HG03342 (cell line): ENCODE measurements at regions not wholly inside any gene's neighbourhood (a gene's known extent, or its start where the extent isn't known, plus 50 kb on each side); places are given as distances from the start of the nearest gene placed in this dataset.

Source experiments
- ATAC-seq: cut with Tn5 transposase; IDR thresholded peaks from one replicate; pipeline ENCODE4 v1.9.1; 2021; ENCODE audit warnings: mild to moderate bottlenecking, moderate library complexity; ENCODE audit not compliant: unreplicated experiment

- no peak for ATAC-seq
These were observed 72.1 kb upstream of the STK32A start for GRCh38 chr5:147162740-147163139.

GRCh38 chr5:147167529-147167928 lies 67.3 kb upstream of the STK32A start:
- no peak for ATAC-seq

- ATAC-seq, result no peak
These were observed 66.1 kb upstream of the STK32A start for GRCh38 chr5:147168578-147169327.

- ATAC-seq, result peak; percentile 56
These were observed 65.4 kb upstream of the STK32A start for GRCh38 chr5:147169399-147169798.

GRCh38 chr5:147169901-147170300 lies 64.9 kb upstream of the STK32A start:
- ATAC-seq, result peak; percentile 17

- peak; percentile 71 for ATAC-seq
These were observed 64.2 kb upstream of the STK32A start for GRCh38 chr5:147170603-147171002.

DNA sequence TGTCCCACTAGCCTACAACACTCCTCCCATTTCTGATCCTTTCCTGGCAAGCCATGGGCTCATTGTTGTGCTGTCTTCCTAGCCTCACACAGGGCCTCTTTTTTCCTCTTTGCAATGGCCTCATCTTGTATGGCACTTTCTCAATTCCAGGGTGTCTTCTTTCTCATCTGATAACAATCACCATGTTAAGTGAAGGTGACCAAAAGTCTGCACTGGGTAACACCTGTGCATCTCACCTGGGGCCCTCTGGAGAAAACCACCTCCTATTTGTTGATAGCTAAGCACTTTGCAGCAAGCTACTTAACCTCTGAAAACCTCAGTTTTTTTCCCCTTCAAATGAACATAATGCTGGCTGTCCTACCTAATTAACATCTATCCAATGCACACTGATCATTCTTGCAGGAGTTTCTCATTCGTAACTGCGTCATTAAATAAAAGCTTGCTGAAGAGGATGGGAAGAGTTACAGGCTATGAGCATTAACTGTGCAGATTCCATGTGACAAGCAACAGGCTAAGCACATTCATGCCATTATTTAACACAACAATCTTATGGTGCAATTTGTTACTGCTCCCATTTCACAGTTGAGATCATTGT lies 60.1 kb upstream of the STK32A start:
- no peak for ATAC-seq

GRCh38 chr5:147175516-147176097 lies 59.2 kb upstream of the STK32A start:
- no peak for ATAC-seq

GRCh38 chr5:147176422-147176821 lies 58.4 kb upstream of the STK32A start:
- no peak for ATAC-seq

GRCh38 chr5:147177125-147177840 lies 57.5 kb upstream of the STK32A start:
- no peak for ATAC-seq

- ATAC-seq, result no peak
These were observed 55.2 kb upstream of the STK32A start for GRCh38 chr5:147179562-147180147.

DNA sequence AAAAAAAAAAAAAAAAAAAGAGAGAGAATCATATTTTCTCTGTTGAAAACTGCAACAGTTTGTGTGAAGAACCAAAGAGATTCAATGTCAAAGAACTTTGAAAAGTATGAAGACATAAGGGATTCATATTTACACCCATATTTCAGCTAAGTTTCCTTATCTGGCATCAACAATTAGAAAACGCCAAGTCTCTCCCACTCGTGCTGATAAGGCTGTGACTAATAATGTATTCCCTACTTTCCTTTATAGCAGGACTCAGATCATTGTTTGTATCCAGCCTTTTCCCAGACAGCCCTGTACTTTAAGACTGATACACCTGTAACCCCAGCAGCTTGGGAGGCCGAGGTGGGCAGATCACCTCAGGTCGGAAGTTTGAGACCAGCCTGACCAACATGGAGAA lies 54.1 kb upstream of the STK32A start:
- no peak for ATAC-seq
